RWPE2 (cell line): ENCODE measurements at regions not wholly inside any gene's neighbourhood (a gene's known extent, or its start where the extent isn't known, plus 50 kb on each side); places are given as distances from the start of the nearest gene placed in this dataset.

Experiments used
- ATAC-seq: fragments of 200-7000 bp; cut with Tn5 transposase; 3 replicates; pipeline ENCODE4 v1.9.1; 2021; ENCODE audit warnings: low read depth
- DNase-seq: peaks from one replicate; pipeline ENCODE4 v3.0.0-alpha.2; 2020; ENCODE audit warnings: low spot score
- H3K27ac ChIP-seq: fragments of 450-650 bp; 2 replicates; pipeline ENCODE4 v1.5.1; 2017; ENCODE audit warnings: mild to moderate bottlenecking; ENCODE audit not compliant: poor library complexity, severe bottlenecking
- H3K27me3 ChIP-seq: fragments of 250-450 bp; sonication (Bioruptor Pico); 2 replicates; pipeline ENCODE4 v1.5.1; 2021; ENCODE audit warnings: mild to moderate bottlenecking, moderate library complexity; ENCODE audit not compliant: insufficient read depth, poor library complexity, severe bottlenecking
- H3K36me3 ChIP-seq: fragments of 250-450 bp; sonication (Bioruptor Pico); 2 replicates; pipeline ENCODE4 v1.5.1; 2020; ENCODE audit warnings: low read depth, mild to moderate bottlenecking, moderate library complexity
- H3K4me1 ChIP-seq: fragments of 250-450 bp; sonication (Bioruptor Pico); 2 replicates; pipeline ENCODE4 v1.5.1; 2021; ENCODE audit warnings: mild to moderate bottlenecking, moderate library complexity; ENCODE audit not compliant: insufficient read depth, poor library complexity, severe bottlenecking
- H3K4me3 ChIP-seq: fragments of 250-450 bp; sonication (Bioruptor Pico); 2 replicates; pipeline ENCODE4 v1.5.1; 2021; ENCODE audit warnings: mild to moderate bottlenecking, moderate library complexity; ENCODE audit not compliant: severe bottlenecking
- H3K9me3 ChIP-seq: fragments of 250-450 bp; sonication (Bioruptor Pico); 2 replicates; pipeline ENCODE4 v1.5.1; 2021; ENCODE audit warnings: mild to moderate bottlenecking, moderate library complexity; ENCODE audit not compliant: severe bottlenecking
- TF ChIP-seq, protein P1 (sequence below): fragments of 450-650 bp; IDR thresholded peaks from one replicate; pipeline ENCODE4 v1.5.1; 2017; ENCODE audit warnings: mild to moderate bottlenecking, moderate library complexity; ENCODE audit not compliant: poor library complexity, severe bottlenecking

GRCh38 chr4:120636120-120636630, 286.4 kb downstream of the PRDM5 start:
- Histone ChIP-seq H3K4me3 (no peak overlapping the region), H3K36me3 (no peaks in the 10 kb centered on the region), H3K9me3 (no peaks in the 10 kb centered on the region), H3K4me1 (no peaks in the 10 kb centered on the region), H3K27me3 (no peaks in the 10 kb centered on the region), H3K27ac (no peak overlapping the region)
- DNase-seq, result no peak
- TF ChIP-seq, protein P1, sequence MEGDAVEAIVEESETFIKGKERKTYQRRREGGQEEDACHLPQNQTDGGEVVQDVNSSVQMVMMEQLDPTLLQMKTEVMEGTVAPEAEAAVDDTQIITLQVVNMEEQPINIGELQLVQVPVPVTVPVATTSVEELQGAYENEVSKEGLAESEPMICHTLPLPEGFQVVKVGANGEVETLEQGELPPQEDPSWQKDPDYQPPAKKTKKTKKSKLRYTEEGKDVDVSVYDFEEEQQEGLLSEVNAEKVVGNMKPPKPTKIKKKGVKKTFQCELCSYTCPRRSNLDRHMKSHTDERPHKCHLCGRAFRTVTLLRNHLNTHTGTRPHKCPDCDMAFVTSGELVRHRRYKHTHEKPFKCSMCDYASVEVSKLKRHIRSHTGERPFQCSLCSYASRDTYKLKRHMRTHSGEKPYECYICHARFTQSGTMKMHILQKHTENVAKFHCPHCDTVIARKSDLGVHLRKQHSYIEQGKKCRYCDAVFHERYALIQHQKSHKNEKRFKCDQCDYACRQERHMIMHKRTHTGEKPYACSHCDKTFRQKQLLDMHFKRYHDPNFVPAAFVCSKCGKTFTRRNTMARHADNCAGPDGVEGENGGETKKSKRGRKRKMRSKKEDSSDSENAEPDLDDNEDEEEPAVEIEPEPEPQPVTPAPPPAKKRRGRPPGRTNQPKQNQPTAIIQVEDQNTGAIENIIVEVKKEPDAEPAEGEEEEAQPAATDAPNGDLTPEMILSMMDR, result no peak
- ATAC-seq, result no peak

DNA sequence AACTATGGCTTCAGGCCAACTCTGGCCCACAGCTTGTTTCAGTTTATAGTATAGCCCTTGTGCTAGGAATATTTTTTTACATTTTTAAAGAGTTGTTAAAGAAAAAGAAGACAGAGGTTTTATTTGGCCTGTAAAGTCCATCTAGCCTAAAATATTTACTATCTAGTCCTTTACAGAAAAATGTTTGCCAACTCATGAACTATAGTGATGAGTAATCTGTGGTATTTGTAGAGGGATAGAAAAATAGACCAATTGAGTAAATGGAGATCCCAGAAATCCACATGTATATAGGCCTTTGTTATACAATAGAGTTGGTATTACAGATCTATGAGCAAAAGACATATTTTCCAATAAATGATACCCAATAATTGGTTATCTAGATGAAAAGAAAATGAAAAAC, 288.7 kb downstream of the PRDM5 start:
- Histone ChIP-seq H3K36me3 (no peaks in the 10 kb centered on the region), H3K9me3 (no peaks in the 10 kb centered on the region), H3K4me3 (no peak overlapping the region), H3K4me1 (no peaks in the 10 kb centered on the region), H3K27me3 (no peaks in the 10 kb centered on the region), H3K27ac (no peak overlapping the region)
- ATAC-seq (no peak), DNase-seq (no peak)
- TF ChIP-seq, protein P1, result no peak

- no peaks in the 10 kb centered on the region for H3K4me1 ChIP-seq
- H3K9me3 ChIP-seq, result no peaks in the 10 kb centered on the region
- H3K27ac ChIP-seq, result no peak overlapping the region
- DNase-seq, result no peak
- TF ChIP-seq, protein P1, result no peak
- no peak for ATAC-seq
- H3K4me3 ChIP-seq, result no peak overlapping the region
- no peaks in the 10 kb centered on the region for H3K36me3 ChIP-seq
- no peaks in the 10 kb centered on the region for H3K27me3 ChIP-seq
Measured at GRCh38 chr4:120630427-120630826, 292.1 kb downstream of the PRDM5 start.

- H3K4me3 ChIP-seq, result no peak overlapping the region
- H3K4me1 ChIP-seq, result no peaks in the 10 kb centered on the region
- TF ChIP-seq, protein P1, result no peak
- H3K27me3 ChIP-seq, result no peaks in the 10 kb centered on the region
- no peak overlapping the region for H3K27ac ChIP-seq
- no peaks in the 10 kb centered on the region for H3K36me3 ChIP-seq
- ATAC-seq (no peak), DNase-seq (no peak)
- no peaks in the 10 kb centered on the region for H3K9me3 ChIP-seq
Measured at GRCh38 chr4:120629546-120630108, 292.9 kb downstream of the PRDM5 start.

DNA sequence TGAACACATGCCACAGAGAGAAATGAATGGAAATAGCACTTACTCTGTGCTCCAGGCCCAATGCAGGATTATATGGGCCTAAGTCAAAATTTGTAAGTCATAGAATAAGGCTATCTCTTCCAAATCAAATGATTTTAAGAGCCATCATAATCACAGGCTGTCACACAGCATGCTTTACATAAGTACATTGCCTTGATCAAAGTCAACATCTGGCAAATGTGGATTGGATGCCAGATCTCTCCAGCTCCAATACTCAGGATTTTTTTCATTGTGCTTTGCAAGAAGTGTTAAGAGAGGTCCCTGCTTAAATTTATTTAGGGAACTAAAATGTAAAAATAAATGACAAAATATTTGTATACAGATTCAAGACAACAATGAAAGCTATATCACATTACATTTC, 299.9 kb downstream of the PRDM5 start:
- H3K9me3 ChIP-seq, result no peaks in the 10 kb centered on the region
- no peak overlapping the region for H3K27ac ChIP-seq
- TF ChIP-seq, protein P1, result no peak
- DNase-seq (no peak), ATAC-seq (no peak)
- no peaks in the 10 kb centered on the region for H3K27me3 ChIP-seq
- no peak overlapping the region for H3K4me3 ChIP-seq
- H3K4me1 ChIP-seq, result no peaks in the 10 kb centered on the region
- H3K36me3 ChIP-seq, result no peaks in the 10 kb centered on the region
